Fibroblast of lung (primary cell): ENCODE measurements at regions not wholly inside any gene's neighbourhood (a gene's known extent, or its start where the extent isn't known, plus 50 kb on each side); places are given as distances from the start of the nearest gene placed in this dataset.

Experiments used
- EZH2 ChIP-seq: IDR thresholded peaks from 2 replicates; pipeline ENCODE4 v1.5.1; 2012; ENCODE audit warnings: low read length, control low read depth, mild to moderate bottlenecking; ENCODE audit errors: missing control alignments
- TF ChIP-seq, protein P1 (sequence below), 2 donors: IDR thresholded peaks in 1 of 2; conservative IDR thresholded peaks in 1 of 2; 1 replicate in 1 of 2; 2 replicates in 1 of 2; pipeline ENCODE4 v1.5.1; 2011 to 2012; ENCODE audit warnings: low read length in 2 of 2, control low read depth in 1 of 2, inconsistent platforms in 1 of 2, low read depth in 1 of 2, mild to moderate bottlenecking in 1 of 2

DNA sequence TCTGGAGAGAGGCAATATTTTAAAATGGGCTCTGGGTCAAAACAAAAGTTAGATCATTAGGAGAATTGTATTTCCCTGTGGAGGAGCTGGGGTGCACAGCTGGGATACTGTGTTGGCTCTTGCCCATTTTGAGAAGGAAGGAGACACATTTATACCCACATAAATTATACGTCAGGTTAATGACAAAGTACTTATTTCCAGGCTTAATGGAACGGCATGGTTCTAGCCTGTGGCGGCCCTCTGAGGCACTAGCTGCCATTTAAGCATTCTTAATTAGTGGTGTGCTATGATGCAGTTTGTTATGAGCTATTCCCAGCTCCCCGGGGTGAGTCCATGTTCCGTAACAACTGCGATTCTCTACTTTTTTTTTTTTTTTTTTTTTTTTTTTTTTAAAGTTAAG is 193.5 kb downstream of the SEC23IP start:
- TF ChIP-seq, protein P1, sequence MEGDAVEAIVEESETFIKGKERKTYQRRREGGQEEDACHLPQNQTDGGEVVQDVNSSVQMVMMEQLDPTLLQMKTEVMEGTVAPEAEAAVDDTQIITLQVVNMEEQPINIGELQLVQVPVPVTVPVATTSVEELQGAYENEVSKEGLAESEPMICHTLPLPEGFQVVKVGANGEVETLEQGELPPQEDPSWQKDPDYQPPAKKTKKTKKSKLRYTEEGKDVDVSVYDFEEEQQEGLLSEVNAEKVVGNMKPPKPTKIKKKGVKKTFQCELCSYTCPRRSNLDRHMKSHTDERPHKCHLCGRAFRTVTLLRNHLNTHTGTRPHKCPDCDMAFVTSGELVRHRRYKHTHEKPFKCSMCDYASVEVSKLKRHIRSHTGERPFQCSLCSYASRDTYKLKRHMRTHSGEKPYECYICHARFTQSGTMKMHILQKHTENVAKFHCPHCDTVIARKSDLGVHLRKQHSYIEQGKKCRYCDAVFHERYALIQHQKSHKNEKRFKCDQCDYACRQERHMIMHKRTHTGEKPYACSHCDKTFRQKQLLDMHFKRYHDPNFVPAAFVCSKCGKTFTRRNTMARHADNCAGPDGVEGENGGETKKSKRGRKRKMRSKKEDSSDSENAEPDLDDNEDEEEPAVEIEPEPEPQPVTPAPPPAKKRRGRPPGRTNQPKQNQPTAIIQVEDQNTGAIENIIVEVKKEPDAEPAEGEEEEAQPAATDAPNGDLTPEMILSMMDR (conservative IDR thresholded peaks at IDR 0.05 in 1 of 2, IDR thresholded peaks at IDR 0.05 in 1 of 2; ENCODE audit: low read depth in 1 of 2, low read length in 2 of 2) = no peak
- no peak for TF ChIP-seq EZH2
